NCI-H2196 (cell line): ENCODE measurements at regions not wholly inside any gene's neighbourhood (a gene's known extent, or its start where the extent isn't known, plus 50 kb on each side); places are given as distances from the start of the nearest gene placed in this dataset.

Experiments used
- DNase-seq: peaks from one replicate; lab custom pipeline; 2025; ENCODE audit not compliant: unreplicated experiment; lab: John Stamatoyannopoulos, UW

DNA sequence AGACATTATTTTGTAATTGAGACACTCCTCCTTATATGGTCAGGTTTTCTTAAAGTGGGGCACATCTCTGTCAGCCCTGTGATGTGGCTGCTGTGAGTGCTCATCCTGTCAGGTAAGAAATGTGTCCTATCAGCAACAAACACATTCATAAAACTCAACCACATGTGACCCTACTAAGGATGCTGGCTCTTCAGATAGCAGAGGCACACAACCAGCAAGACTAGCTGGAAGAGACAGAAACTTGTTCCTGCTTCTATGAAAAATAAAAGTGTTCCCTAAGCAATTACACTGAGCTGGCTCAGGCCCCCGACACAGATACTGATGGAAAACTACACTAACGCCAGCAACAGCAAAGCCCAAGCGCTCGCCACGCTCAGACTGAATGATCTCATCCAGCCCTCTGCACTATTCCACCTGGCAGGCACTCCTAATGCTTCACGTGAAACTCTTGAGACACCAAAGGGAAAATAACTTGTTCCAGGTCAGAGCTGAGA is 49.8 kb upstream of the CYP2D6 start:
- peak; percentile 46 for DNase-seq
